ENCODE measurements at regions not wholly inside any gene's neighbourhood (a gene's known extent, or its start where the extent isn't known, plus 50 kb on each side); places are given as distances from the start of the nearest gene placed in this dataset.

DNA sequence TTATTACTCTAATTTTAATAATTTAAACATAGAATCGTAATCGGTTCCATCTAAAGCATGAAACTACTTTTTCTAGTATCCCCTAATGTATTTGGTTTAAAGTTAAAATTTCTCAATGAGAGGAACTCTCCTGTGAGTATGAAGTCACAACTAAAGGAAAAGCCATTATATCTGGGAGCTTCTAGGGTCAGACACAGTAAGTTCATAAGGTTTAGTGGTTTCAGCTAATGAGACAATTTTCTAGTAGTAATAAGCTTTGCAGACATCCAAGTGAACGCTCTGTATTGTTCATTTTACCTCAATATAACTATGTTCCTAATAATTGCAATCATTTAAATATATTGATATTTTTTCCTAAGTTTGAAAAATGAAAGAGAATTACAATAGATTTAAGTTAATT lies 364.4 kb upstream of the CDH9 start:
- Histone ChIP-seq H4K8ac (replicated peaks; ENCODE audit: insufficient read length, low read depth, low read length) (no peak overlapping the region), H3K27ac (ENCODE audit: insufficient read length, low read depth, low read length) (no peak overlapping the region), H2BK12ac (ENCODE audit: insufficient read length, low read depth, low read length) (no peak overlapping the region), H2AFZ (ENCODE audit: low read length) (no peak overlapping the region), H3K27me3 (ENCODE audit: insufficient read depth, low read length) (no peaks in the 10 kb centered on the region), H3K4ac (ENCODE audit: low read depth, low read length) (no peak overlapping the region), H4K20me1 (ENCODE audit: control insufficient read depth, insufficient read depth, insufficient read length) (no peaks in the 10 kb centered on the region), H3K56ac (ENCODE audit: insufficient read length, low read depth, low read length) (no peak overlapping the region), H3K4me2 (ENCODE audit: insufficient read depth, insufficient read length, low read length) (no peak overlapping the region), H3T11ph (ENCODE audit: low read length) (no peak overlapping the region), H3K79me2 (ENCODE audit: insufficient read depth, low read length) (no peaks in the 10 kb centered on the region), H2BK15ac (ENCODE audit: low read depth, low read length) (no peak overlapping the region), H4K91ac (ENCODE audit: insufficient read length, low read depth, low read length) (no peak overlapping the region), H3K23ac (ENCODE audit: insufficient read length, low read depth, low read length) (no peak overlapping the region), H2AK5ac (ENCODE audit: insufficient read length, low read length) (no peak overlapping the region), H3K14ac (ENCODE audit: insufficient read depth, low read length) (no peak overlapping the region), H3K23me2 (ENCODE audit: insufficient read length, low read depth, low read length, poor library complexity, severe bottlenecking) (no peaks in the 10 kb centered on the region), H3K4me1 (ENCODE audit: insufficient read depth, low read length) (no peaks in the 10 kb centered on the region), H3K9ac (ENCODE audit: extremely low read depth, insufficient read length, low read length) (no peak overlapping the region), H3K79me1 (ENCODE audit: insufficient read depth, low read depth, low read length, poor library complexity, severe bottlenecking) (no peaks in the 10 kb centered on the region), H3K9me3 (ENCODE audit: control insufficient read depth, low read depth, low read length) (no peaks in the 10 kb centered on the region), H2BK20ac (ENCODE audit: low read depth, low read length, poor library complexity, severe bottlenecking) (no peak overlapping the region), H3K18ac (ENCODE audit: insufficient read length, low read depth, low read length) (no peak overlapping the region), H2BK120ac (ENCODE audit: low read depth, low read length, poor library complexity, severe bottlenecking) (no peak overlapping the region), H2BK5ac (ENCODE audit: insufficient read length, low read length) (no peak overlapping the region), H4K5ac (ENCODE audit: insufficient read length, low read depth, low read length) (no peak overlapping the region)
- H3K9me3 Mint-ChIP-seq = peaks cover 5% of the 10 kb centered on the region in 2 experiments
- DNase-seq = no peak
- no peak overlapping the region for H3K27ac Mint-ChIP-seq
- no peak overlapping the region for H3K4me3 Mint-ChIP-seq
- no peaks in the 10 kb centered on the region for H3K4me1 Mint-ChIP-seq
- TF ChIP-seq, protein P1, sequence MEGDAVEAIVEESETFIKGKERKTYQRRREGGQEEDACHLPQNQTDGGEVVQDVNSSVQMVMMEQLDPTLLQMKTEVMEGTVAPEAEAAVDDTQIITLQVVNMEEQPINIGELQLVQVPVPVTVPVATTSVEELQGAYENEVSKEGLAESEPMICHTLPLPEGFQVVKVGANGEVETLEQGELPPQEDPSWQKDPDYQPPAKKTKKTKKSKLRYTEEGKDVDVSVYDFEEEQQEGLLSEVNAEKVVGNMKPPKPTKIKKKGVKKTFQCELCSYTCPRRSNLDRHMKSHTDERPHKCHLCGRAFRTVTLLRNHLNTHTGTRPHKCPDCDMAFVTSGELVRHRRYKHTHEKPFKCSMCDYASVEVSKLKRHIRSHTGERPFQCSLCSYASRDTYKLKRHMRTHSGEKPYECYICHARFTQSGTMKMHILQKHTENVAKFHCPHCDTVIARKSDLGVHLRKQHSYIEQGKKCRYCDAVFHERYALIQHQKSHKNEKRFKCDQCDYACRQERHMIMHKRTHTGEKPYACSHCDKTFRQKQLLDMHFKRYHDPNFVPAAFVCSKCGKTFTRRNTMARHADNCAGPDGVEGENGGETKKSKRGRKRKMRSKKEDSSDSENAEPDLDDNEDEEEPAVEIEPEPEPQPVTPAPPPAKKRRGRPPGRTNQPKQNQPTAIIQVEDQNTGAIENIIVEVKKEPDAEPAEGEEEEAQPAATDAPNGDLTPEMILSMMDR (conservative IDR thresholded peaks at IDR 0.05) = no peak
- WGBS (ENCODE audit: extremely low coverage, insufficient read length, low lambda C conversion rate) = no CpG with 5 or more reads among the region's 3 CpGs
- peaks cover 0 to 10% (median 0%) of the 10 kb centered on the region in 3 experiments; a peak in 3 of 7 replicates for H3K36me3 Mint-ChIP-seq (ENCODE audit: insufficient read depth in 1 of 3, low read depth in 3 of 3)
- H3K27me3 Mint-ChIP-seq (ENCODE audit: low read depth) = no peaks in the 10 kb centered on the region

Data from H9 (cell line).